Superior temporal gyrus (tissue), 1 donor: ENCODE measurements at regions not wholly inside any gene's neighbourhood (a gene's known extent, or its start where the extent isn't known, plus 50 kb on each side); places are given as distances from the start of the nearest gene placed in this dataset.
"Not testable (repeated sequence)": the region's sequence is repeated elsewhere in the genome, so short reads cannot be mapped to it uniquely, and the experiment has no call there.

Experiments used
- DNase-seq: peaks from one replicate; pipeline ENCODE4 v3.0.0-alpha.2; 2016; ENCODE audit errors: extremely low spot score

GRCh38 chr12:9412459-9412858 is 195.3 kb downstream of the KLRB1 start:
- DNase-seq: not testable (repeated sequence)

- DNase-seq: not testable (repeated sequence)
Measured at GRCh38 chr12:9411616-9412268, 196.0 kb downstream of the KLRB1 start.

- DNase-seq: not testable (repeated sequence)
Measured at GRCh38 chr12:9407425-9407748, 199.2 kb upstream of the PZP start.

GRCh38 chr12:9406564-9407424 is 198.6 kb upstream of the PZP start:
- no peak for DNase-seq

GRCh38 chr12:9405886-9406563 is 197.8 kb upstream of the PZP start:
- DNase-seq: no peak

- no peak for DNase-seq
Measured at GRCh38 chr12:9404469-9405260, 196.5 kb upstream of the PZP start.

GRCh38 chr12:9404031-9404430 is 195.8 kb upstream of the PZP start:
- no peak for DNase-seq

- not testable (repeated sequence) for DNase-seq
Measured at GRCh38 chr12:9402432-9403040, 194.3 kb upstream of the PZP start.

- DNase-seq: not testable (repeated sequence)
Measured at GRCh38 chr12:9396367-9396766, 188.2 kb upstream of the PZP start.

- DNase-seq: not testable (repeated sequence)
Measured at GRCh38 chr12:9395220-9395619, 187.0 kb upstream of the PZP start.

GRCh38 chr12:9392842-9393241 is 184.6 kb upstream of the PZP start:
- DNase-seq: no peak

- DNase-seq: no peak
Measured at GRCh38 chr12:9391815-9392214, 183.6 kb upstream of the PZP start.

- no peak for DNase-seq
Measured at GRCh38 chr12:9390761-9391160, 182.6 kb upstream of the PZP start.

- no peak for DNase-seq
Measured at GRCh38 chr12:9389796-9390195, 181.6 kb upstream of the PZP start.

GRCh38 chr12:9388379-9388778 is 180.2 kb upstream of the PZP start:
- DNase-seq: no peak

- no peak for DNase-seq
Measured at GRCh38 chr12:9387450-9387849, 179.3 kb upstream of the PZP start.

GRCh38 chr12:9383585-9383984 is 175.4 kb upstream of the PZP start:
- DNase-seq: no peak

- no peak for DNase-seq
Measured at GRCh38 chr12:9381619-9382018, 173.4 kb upstream of the PZP start.

GRCh38 chr12:9380650-9381049 is 172.5 kb upstream of the PZP start:
- no peak for DNase-seq

- DNase-seq: no peak
Measured at GRCh38 chr12:9379023-9379742, 171.0 kb upstream of the PZP start.

GRCh38 chr12:9378430-9378835 is 170.2 kb upstream of the PZP start:
- DNase-seq: no peak
